ENCODE measurements at regions not wholly inside any gene's neighbourhood (a gene's known extent, or its start where the extent isn't known, plus 50 kb on each side); places are given as distances from the start of the nearest gene placed in this dataset.
"Not testable (repeated sequence)": the region's sequence is repeated elsewhere in the genome, so short reads cannot be mapped to it uniquely, and the experiment has no call there.

- ATAC-seq (no peak), DNase-seq (no peak)
- intact Hi-C loops (cut with DNase I, micrococcal nuclease), result no loop called here
Observed at GRCh38 chr2:239744706-239745340, 280.3 kb downstream of the NDUFA10 start.

- intact Hi-C loops (cut with DNase I, micrococcal nuclease), result no loop called here
- no peak for DNase-seq
- no peak for ATAC-seq
Observed at GRCh38 chr2:239743206-239743605, 281.9 kb downstream of the NDUFA10 start.

GRCh38 chr2:239742377-239742776 lies 282.8 kb downstream of the NDUFA10 start:
- DNase-seq, result no peak
- intact Hi-C loops (cut with DNase I, micrococcal nuclease), result no loop called here
- ATAC-seq, result no peak

- ATAC-seq, result no peak
- intact Hi-C loops (cut with DNase I, micrococcal nuclease), result no loop called here
- no peak for DNase-seq
Observed at GRCh38 chr2:239739206-239739605, 285.9 kb downstream of the NDUFA10 start.

GRCh38 chr2:239738159-239738558 lies 287.0 kb downstream of the NDUFA10 start:
- no peak for DNase-seq
- intact Hi-C loops (cut with DNase I, micrococcal nuclease), result no loop called here
- no peak for ATAC-seq

- DNase-seq (no peak), ATAC-seq (no peak)
- intact Hi-C loops (cut with DNase I, micrococcal nuclease), result no loop called here
Observed at GRCh38 chr2:239737144-239737463, 288.0 kb downstream of the NDUFA10 start.

GRCh38 chr2:239736358-239737143 lies 288.6 kb downstream of the NDUFA10 start:
- no peak for ATAC-seq
- intact Hi-C loops (cut with DNase I, micrococcal nuclease), result no loop called here
- no peak for DNase-seq

GRCh38 chr2:239735829-239736357 lies 289.2 kb downstream of the NDUFA10 start:
- DNase-seq (no peak), ATAC-seq (no peak)
- intact Hi-C loops (cut with DNase I, micrococcal nuclease), result no loop called here

- DNase-seq, result no peak
- intact Hi-C loops (cut with DNase I, micrococcal nuclease), result no loop called here
- no peak for ATAC-seq
Observed at GRCh38 chr2:239735131-239735828, 289.9 kb downstream of the NDUFA10 start.

GRCh38 chr2:239734436-239735005 lies 290.6 kb downstream of the NDUFA10 start:
- intact Hi-C loops (cut with DNase I, micrococcal nuclease), result no loop called here
- DNase-seq, result no peak
- no peak for ATAC-seq

- ATAC-seq, result no peak
- intact Hi-C loops (cut with DNase I, micrococcal nuclease), result no loop called here
Observed at GRCh38 chr2:239732666-239733010, 292.5 kb downstream of the NDUFA10 start.

GRCh38 chr2:239731998-239732665 lies 293.0 kb downstream of the NDUFA10 start:
- intact Hi-C loops (cut with DNase I, micrococcal nuclease), result no loop called here
- ATAC-seq (no peak), DNase-seq (no peak)

More at GRCh38 chr2:239732666-239733010, 292.5 kb downstream of the NDUFA10 start:
- DNase-seq, result no peak

- ATAC-seq (no peak), DNase-seq (no peak)
- intact Hi-C loops (cut with DNase I, micrococcal nuclease), result no loop called here
Observed at GRCh38 chr2:239731422-239731821, 293.7 kb downstream of the NDUFA10 start.

- intact Hi-C loops (cut with DNase I, micrococcal nuclease), result no loop called here
- DNase-seq (no peak), ATAC-seq (no peak)
Observed at GRCh38 chr2:239730897-239731296, 294.2 kb downstream of the NDUFA10 start.

GRCh38 chr2:239730567-239730882 lies 294.6 kb downstream of the NDUFA10 start:
- intact Hi-C loops (cut with DNase I, micrococcal nuclease); DNase-seq; ATAC-seq: not testable (repeated sequence)

GRCh38 chr2:239729681-239730566 lies 295.2 kb downstream of the NDUFA10 start:
- ATAC-seq (no peak), DNase-seq (no peak)
- intact Hi-C loops (cut with DNase I, micrococcal nuclease), result no loop called here

- DNase-seq, result no peak
- intact Hi-C loops (cut with DNase I, micrococcal nuclease), result no loop called here
- no peak for ATAC-seq
Observed at GRCh38 chr2:239729151-239729550, 296.0 kb downstream of the NDUFA10 start.

- DNase-seq (no peak), ATAC-seq (no peak)
- intact Hi-C loops (cut with DNase I, micrococcal nuclease), result no loop called here
Observed at GRCh38 chr2:239728751-239729150, 296.4 kb downstream of the NDUFA10 start.

All from left colon (tissue), 2 donors.